DMS 273 (cell line): ENCODE measurements at regions not wholly inside any gene's neighbourhood (a gene's known extent, or its start where the extent isn't known, plus 50 kb on each side); places are given as distances from the start of the nearest gene placed in this dataset.
"Not testable (repeated sequence)": the region's sequence is repeated elsewhere in the genome, so short reads cannot be mapped to it uniquely, and the experiment has no call there.

ENCODE experiments used
- DNase-seq: peaks from one replicate; lab custom pipeline; 2025; ENCODE audit not compliant: unreplicated experiment; lab: John Stamatoyannopoulos, UW

- DNase-seq = no peak
Measured at GRCh38 chr18:995629-996028, 91.0 kb downstream of the ADCYAP1 start.

- DNase-seq = no peak
Measured at GRCh38 chr18:997499-997898, 92.8 kb downstream of the ADCYAP1 start.

GRCh38 chr18:998936-999335, 94.3 kb downstream of the ADCYAP1 start:
- no peak for DNase-seq

- no peak for DNase-seq
Measured at GRCh38 chr18:1002653-1003178, 98.0 kb downstream of the ADCYAP1 start.

- no peak for DNase-seq
Measured at GRCh38 chr18:1003499-1003898, 98.8 kb downstream of the ADCYAP1 start.

GRCh38 chr18:1006304-1006703, 101.6 kb downstream of the ADCYAP1 start:
- no peak for DNase-seq

- DNase-seq = no peak
Measured at GRCh38 chr18:1006965-1007364, 102.3 kb downstream of the ADCYAP1 start.

- DNase-seq = no peak
Measured at GRCh38 chr18:1011349-1011748, 106.7 kb downstream of the ADCYAP1 start.

- no peak for DNase-seq
Measured at GRCh38 chr18:1012775-1013174, 108.1 kb downstream of the ADCYAP1 start.

- DNase-seq = peak; percentile 52
Measured at GRCh38 chr18:1013951-1014350, 109.3 kb downstream of the ADCYAP1 start.

GRCh38 chr18:1014509-1014908, 109.8 kb downstream of the ADCYAP1 start:
- peak; percentile 84 for DNase-seq

- DNase-seq = no peak
Measured at GRCh38 chr18:1014951-1015624, 110.4 kb downstream of the ADCYAP1 start.

GRCh38 chr18:1015777-1016176, 111.1 kb downstream of the ADCYAP1 start:
- no peak for DNase-seq

GRCh38 chr18:1017227-1018058, 112.8 kb downstream of the ADCYAP1 start:
- DNase-seq = peak; percentile 28

GRCh38 chr18:1018181-1018681, 113.6 kb downstream of the ADCYAP1 start:
- peak; percentile 80 for DNase-seq

GRCh38 chr18:1019191-1019590, 114.5 kb downstream of the ADCYAP1 start:
- DNase-seq = no peak

- DNase-seq = no peak
Measured at GRCh38 chr18:1020731-1021344, 116.2 kb downstream of the ADCYAP1 start.

GRCh38 chr18:1026930-1027329, 122.3 kb downstream of the ADCYAP1 start:
- no peak for DNase-seq

- not testable (repeated sequence) for DNase-seq
Measured at GRCh38 chr18:1033092-1033491, 128.4 kb downstream of the ADCYAP1 start.

- DNase-seq = no peak
Measured at GRCh38 chr18:1034971-1035370, 130.3 kb downstream of the ADCYAP1 start.

GRCh38 chr18:1036926-1037325, 132.3 kb downstream of the ADCYAP1 start:
- no peak for DNase-seq

- DNase-seq = no peak
Measured at GRCh38 chr18:1037776-1038175, 133.1 kb downstream of the ADCYAP1 start.
